EL (cell line): ENCODE measurements at regions not wholly inside any gene's neighbourhood (a gene's known extent, or its start where the extent isn't known, plus 50 kb on each side); places are given as distances from the start of the nearest gene placed in this dataset.

Source experiments
- DNase-seq: peaks from one replicate; pipeline ENCODE4 v3.0.0-alpha.2; 2016

- DNase-seq, result peak; percentile 69
Measured at GRCh38 chr4:41318839-41319530, 62.3 kb downstream of the UCHL1 start.

- DNase-seq, result peak; percentile 87
Measured at GRCh38 chr4:41319553-41319952, 62.8 kb downstream of the UCHL1 start.

- DNase-seq, result peak; percentile 8
Measured at GRCh38 chr4:41320278-41320677, 63.5 kb downstream of the UCHL1 start.

GRCh38 chr4:41320786-41321185 lies 64.1 kb downstream of the UCHL1 start:
- no peak for DNase-seq

GRCh38 chr4:41321216-41321945 lies 64.7 kb downstream of the UCHL1 start:
- no peak for DNase-seq

- DNase-seq, result no peak
Measured at GRCh38 chr4:41322617-41323016, 65.9 kb downstream of the UCHL1 start.

- peak; percentile 21 for DNase-seq
Measured at GRCh38 chr4:41323179-41323578, 66.5 kb downstream of the UCHL1 start.

- peak; percentile 34 for DNase-seq
Measured at GRCh38 chr4:41323706-41324105, 67.0 kb downstream of the UCHL1 start.

- no peak for DNase-seq
Measured at GRCh38 chr4:41324861-41325260, 68.1 kb downstream of the UCHL1 start.

- no peak for DNase-seq
Measured at GRCh38 chr4:41325901-41326300, 69.2 kb downstream of the UCHL1 start.

- DNase-seq, result no peak
Measured at GRCh38 chr4:41326776-41327175, 70.0 kb downstream of the UCHL1 start.

GRCh38 chr4:41327770-41328169 lies 71.0 kb downstream of the UCHL1 start:
- DNase-seq, result no peak

- no peak for DNase-seq
Measured at GRCh38 chr4:41329361-41329760, 72.6 kb downstream of the UCHL1 start.

- peak; percentile 21 for DNase-seq
Measured at GRCh38 chr4:41331224-41331623, 74.5 kb downstream of the UCHL1 start.

- no peak for DNase-seq
Measured at GRCh38 chr4:41332510-41333054, 75.9 kb downstream of the UCHL1 start.

GRCh38 chr4:41334182-41334581 lies 77.5 kb downstream of the UCHL1 start:
- DNase-seq, result no peak

GRCh38 chr4:41339812-41340809 lies 83.4 kb downstream of the UCHL1 start:
- peak; percentile 84 for DNase-seq

GRCh38 chr4:41346306-41347061 lies 89.8 kb downstream of the UCHL1 start:
- peak; percentile 93 for DNase-seq

GRCh38 chr4:41349021-41349420 lies 92.3 kb downstream of the UCHL1 start:
- DNase-seq, result peak; percentile 13

GRCh38 chr4:41358647-41359421 lies 102.1 kb downstream of the UCHL1 start:
- peak; percentile 34 for DNase-seq

GRCh38 chr4:41359422-41359775 lies 102.7 kb downstream of the UCHL1 start:
- no peak for DNase-seq
